Vagina (tissue), 2 donors: ENCODE measurements at regions not wholly inside any gene's neighbourhood (a gene's known extent, or its start where the extent isn't known, plus 50 kb on each side); places are given as distances from the start of the nearest gene placed in this dataset.

ENCODE experiments used
- CTCF ChIP-seq, 3 experiments: fragments of 450-650 bp in 2 of 3; fragments of 200-600 bp in 1 of 3; sonication (generic) in 1 of 3; IDR thresholded peaks; one replicate each; pipeline ENCODE4 v1.5.1; 2017 to 2019; ENCODE audit warnings: antibody characterized with exemption in 3 of 3, mild to moderate bottlenecking in 2 of 3, moderate library complexity in 2 of 3
- POLR2A ChIP-seq, 2 donors: fragments of 450-650 bp; IDR thresholded peaks; one replicate each; pipeline ENCODE4 v1.6.1; 2017; ENCODE audit warnings: antibody characterized with exemption in 2 of 2, mild to moderate bottlenecking in 2 of 2, moderate library complexity in 2 of 2
- POLR2AphosphoS5 ChIP-seq, 2 donors: sonication (generic); formaldehyde crosslinking; IDR thresholded peaks; one replicate each; pipeline ENCODE4 v1.9.0; 2017; ENCODE audit warnings: antibody characterized with exemption in 2 of 2, mild to moderate bottlenecking in 2 of 2, low read depth in 1 of 2; ENCODE audit not compliant: insufficient read depth in 1 of 2

- TF ChIP-seq CTCF (IDR thresholded peaks at IDR 0.05) (no peak), POLR2AphosphoS5 (IDR thresholded peaks at IDR 0.05; ENCODE audit: insufficient read depth in 1 of 2, low read depth in 1 of 2) (no peak), POLR2A (IDR thresholded peaks at IDR 0.05) (no peak)
Observed at GRCh38 chr3:168604767-168605166, 509.0 kb upstream of the GOLIM4 start.
